ENCODE measurements at regions not wholly inside any gene's neighbourhood (a gene's known extent, or its start where the extent isn't known, plus 50 kb on each side); places are given as distances from the start of the nearest gene placed in this dataset.

- H3K4me1 Mint-ChIP-seq: peaks cover 10 to 15% of the 10 kb centered on the region in 2 experiments
These were observed 962.3 kb upstream of the NXPH2 start for GRCh38 chr2:139742216-139743172.

More at GRCh38 chr2:139742216-139743172, 962.3 kb upstream of the NXPH2 start:
- H3K23ac ChIP-seq (ENCODE audit: insufficient read length, low read depth, low read length): no peak overlapping the region
- Mint-ChIP-seq H3K27ac (no peak overlapping the region), H3K9me3 (peaks cover 0 to 4% of the 10 kb centered on the region in 2 experiments; a peak in 1 of 5 replicates), H3K4me3 (no peak overlapping the region), H3K36me3 (ENCODE audit: insufficient read depth in 1 of 3, low read depth in 3 of 3) (peaks cover 4% of the 10 kb centered on the region in 3 experiments; a peak in 5 of 7 replicates), H3K27me3 (ENCODE audit: low read depth) (no peaks in the 10 kb centered on the region)
- no peak overlapping the region for H4K91ac ChIP-seq (ENCODE audit: insufficient read length, low read depth, low read length)
- no peaks in the 10 kb centered on the region for H3K79me1 ChIP-seq (ENCODE audit: insufficient read depth, low read depth, low read length, poor library complexity, severe bottlenecking)
- H2BK15ac ChIP-seq (ENCODE audit: low read depth, low read length): no peak overlapping the region
- no peak overlapping the region for H3K18ac ChIP-seq (ENCODE audit: insufficient read length, low read depth, low read length)
- H2BK5ac ChIP-seq (ENCODE audit: insufficient read length, low read length): no peak overlapping the region
- H3K27me3 ChIP-seq (ENCODE audit: insufficient read depth, low read length): no peaks in the 10 kb centered on the region
- whole genome bisulfite sequencing (ENCODE audit: extremely low coverage, insufficient read length, low lambda C conversion rate): no CpG with 5 or more reads among the region's 8 CpGs
- H3K79me2 ChIP-seq (ENCODE audit: insufficient read depth, low read length): no peaks in the 10 kb centered on the region
- H3K9ac ChIP-seq (ENCODE audit: extremely low read depth, insufficient read length, low read length): no peak overlapping the region
- no peak overlapping the region for H3K27ac ChIP-seq (ENCODE audit: insufficient read length, low read depth, low read length)
- peaks cover 5% of the 10 kb centered on the region; the same call in 1 of the 2 replicates for H3K4me1 ChIP-seq (ENCODE audit: insufficient read depth, low read length)
- H2BK12ac ChIP-seq (ENCODE audit: insufficient read length, low read depth, low read length): no peak overlapping the region
- H2BK20ac ChIP-seq (ENCODE audit: low read depth, low read length, poor library complexity, severe bottlenecking): no peak overlapping the region
- H3K23me2 ChIP-seq (ENCODE audit: insufficient read length, low read depth, low read length, poor library complexity, severe bottlenecking): no peaks in the 10 kb centered on the region
- DNase-seq: no peak
- H2BK120ac ChIP-seq (ENCODE audit: low read depth, low read length, poor library complexity, severe bottlenecking): no peak overlapping the region
- no peaks in the 10 kb centered on the region for H4K20me1 ChIP-seq (ENCODE audit: control insufficient read depth, insufficient read depth, insufficient read length)
- no peak overlapping the region for H4K8ac ChIP-seq (replicated peaks; ENCODE audit: insufficient read length, low read depth, low read length)
- H3T11ph ChIP-seq (ENCODE audit: low read length): no peak overlapping the region
- H2AFZ ChIP-seq (ENCODE audit: low read length): no peak overlapping the region
- no peak overlapping the region for H3K4me2 ChIP-seq (ENCODE audit: insufficient read depth, insufficient read length, low read length)
- H2AK5ac ChIP-seq (ENCODE audit: insufficient read length, low read length): no peak overlapping the region
- H3K9me3 ChIP-seq (ENCODE audit: control insufficient read depth, low read depth, low read length): no peaks in the 10 kb centered on the region
- H4K5ac ChIP-seq (ENCODE audit: insufficient read length, low read depth, low read length): no peak overlapping the region
- TF ChIP-seq CTCF (conservative IDR thresholded peaks at IDR 0.05): no peak
- H3K14ac ChIP-seq (ENCODE audit: insufficient read depth, low read length): no peak overlapping the region
- no peak overlapping the region for H3K56ac ChIP-seq (ENCODE audit: insufficient read length, low read depth, low read length)
- H3K4ac ChIP-seq (ENCODE audit: low read depth, low read length): no peak overlapping the region
